ENCODE measurements at regions not wholly inside any gene's neighbourhood (a gene's known extent, or its start where the extent isn't known, plus 50 kb on each side); places are given as distances from the start of the nearest gene placed in this dataset.

- Histone ChIP-seq H3K9me3 (no peaks in the 10 kb centered on the region), H3K27me3 (no peaks in the 10 kb centered on the region), H3K27ac (no peak overlapping the region), H3K4me3 (no peak overlapping the region), H3K4me1 (no peaks in the 10 kb centered on the region), H3K36me3 (no peaks in the 10 kb centered on the region)
- no peak for DNase-seq
- intact Hi-C loops (cut with DNase I; ENCODE audit: low total_unique reads) (no loop called here), in situ Hi-C loops (cut with MboI; ENCODE audit: low sequenced_read_pairs in 4 of 4) (no loop called here)
- TF ChIP-seq POLR2A (IDR thresholded peaks at IDR 0.05) (no peak), CTCF (IDR thresholded peaks at IDR 0.05 in 4 of 5, conservative IDR thresholded peaks at IDR 0.05 in 1 of 5) (no peak)
- no peak for ATAC-seq
These were observed 609.1 kb upstream of the ANKRD30A start for GRCh38 chr10:36516281-36516680.

- in situ Hi-C loops (cut with MboI; ENCODE audit: low sequenced_read_pairs in 4 of 4) = no loop called here
- H3K36me3 ChIP-seq = no peaks in the 10 kb centered on the region
- no peak for ATAC-seq
- H3K4me3 ChIP-seq = no peak overlapping the region
- H3K27me3 ChIP-seq = no peaks in the 10 kb centered on the region
- no peaks in the 10 kb centered on the region for H3K4me1 ChIP-seq
- intact Hi-C loops (cut with DNase I; ENCODE audit: low total_unique reads) = no loop called here
- H3K27ac ChIP-seq = no peak overlapping the region
- H3K9me3 ChIP-seq = no peaks in the 10 kb centered on the region
- DNase-seq = no peak
- TF ChIP-seq POLR2A (IDR thresholded peaks at IDR 0.05) = no peak
- TF ChIP-seq CTCF (IDR thresholded peaks at IDR 0.05 in 4 of 5, conservative IDR thresholded peaks at IDR 0.05 in 1 of 5) = no peak
These were observed 610.1 kb upstream of the ANKRD30A start for GRCh38 chr10:36515319-36515718.

- intact Hi-C loops (cut with DNase I; ENCODE audit: low total_unique reads) (no loop called here), in situ Hi-C loops (cut with MboI; ENCODE audit: low sequenced_read_pairs in 4 of 4) (no loop called here)
- DNase-seq (no peak), ATAC-seq (no peak)
- H3K9me3 ChIP-seq = no peaks in the 10 kb centered on the region
- H3K4me1 ChIP-seq = no peaks in the 10 kb centered on the region
- no peaks in the 10 kb centered on the region for H3K36me3 ChIP-seq
- no peak overlapping the region for H3K4me3 ChIP-seq
- H3K27me3 ChIP-seq = no peaks in the 10 kb centered on the region
- TF ChIP-seq CTCF (IDR thresholded peaks at IDR 0.05 in 4 of 5, conservative IDR thresholded peaks at IDR 0.05 in 1 of 5) = no peak
- no peak for TF ChIP-seq POLR2A (IDR thresholded peaks at IDR 0.05)
- H3K27ac ChIP-seq = no peak overlapping the region
These were observed 617.7 kb upstream of the ANKRD30A start for GRCh38 chr10:36507715-36508114.

GRCh38 chr10:36506697-36507496, 618.5 kb upstream of the ANKRD30A start:
- no peak overlapping the region for H3K27ac ChIP-seq
- H3K27me3 ChIP-seq = no peaks in the 10 kb centered on the region
- ATAC-seq = no peak
- intact Hi-C loops (cut with DNase I; ENCODE audit: low total_unique reads) (no loop called here), in situ Hi-C loops (cut with MboI; ENCODE audit: low sequenced_read_pairs in 4 of 4) (no loop called here)
- no peaks in the 10 kb centered on the region for H3K9me3 ChIP-seq
- no peak for TF ChIP-seq POLR2A (IDR thresholded peaks at IDR 0.05)
- H3K4me1 ChIP-seq = no peaks in the 10 kb centered on the region
- DNase-seq = no peak
- no peaks in the 10 kb centered on the region for H3K36me3 ChIP-seq
- no peak overlapping the region for H3K4me3 ChIP-seq

GRCh38 chr10:36506261-36506660, 619.1 kb upstream of the ANKRD30A start:
- ATAC-seq = no peak
- in situ Hi-C loops (cut with MboI; ENCODE audit: low sequenced_read_pairs in 4 of 4) (no loop called here), intact Hi-C loops (cut with DNase I; ENCODE audit: low total_unique reads) (no loop called here)

More at GRCh38 chr10:36506261-36506660, 619.1 kb upstream of the ANKRD30A start:
- Histone ChIP-seq H3K4me1 (no peaks in the 10 kb centered on the region), H3K27ac (no peak overlapping the region), H3K4me3 (no peak overlapping the region), H3K36me3 (no peaks in the 10 kb centered on the region), H3K27me3 (no peaks in the 10 kb centered on the region), H3K9me3 (no peaks in the 10 kb centered on the region)
- TF ChIP-seq CTCF (IDR thresholded peaks at IDR 0.05 in 4 of 5, conservative IDR thresholded peaks at IDR 0.05 in 1 of 5) = no peak
- no peak for TF ChIP-seq POLR2A (IDR thresholded peaks at IDR 0.05)
- no peak for DNase-seq

Measured in gastrocnemius medialis (tissue), 4 donors.